Mesothelial cell of epicardium (in vitro differentiated cells): ENCODE measurements at regions not wholly inside any gene's neighbourhood (a gene's known extent, or its start where the extent isn't known, plus 50 kb on each side); places are given as distances from the start of the nearest gene placed in this dataset.

Source experiments
- DNase-seq, 2 experiments: peaks; one replicate each; pipeline ENCODE4 v3.0.0; 2021; ENCODE audit warnings: low spot score in 2 of 2; ENCODE audit not compliant: unreplicated experiment in 2 of 2
- H3K27ac Mint-ChIP-seq: 2 replicates; pipeline ENCODE4 v1.8.0; 2021; ENCODE audit warnings: mixed read lengths
- H3K27me3 Mint-ChIP-seq: 2 replicates; pipeline ENCODE4 v1.8.0; 2021; ENCODE audit warnings: low read depth, mixed read lengths
- H3K36me3 Mint-ChIP-seq: 2 replicates; pipeline ENCODE4 v1.8.0; 2021; ENCODE audit warnings: mixed read lengths
- H3K4me1 Mint-ChIP-seq: 2 replicates; pipeline ENCODE4 v1.8.0; 2021; ENCODE audit warnings: mixed read lengths
- H3K4me3 Mint-ChIP-seq: 2 replicates; pipeline ENCODE4 v1.8.0; 2021; ENCODE audit warnings: mild to moderate bottlenecking, moderate library complexity, mixed read lengths
- H3K9me3 Mint-ChIP-seq: 2 replicates; pipeline ENCODE4 v1.8.0; 2021; ENCODE audit warnings: mixed read lengths
- CTCF ChIP-seq: fragments of 200-600 bp; sonication (generic); IDR thresholded peaks from one replicate; pipeline ENCODE4 v1.5.0; 2021; ENCODE audit warnings: antibody characterized with exemption; ENCODE audit not compliant: unreplicated experiment

GRCh38 chr2:10211844-10212422 lies 89.4 kb downstream of the RRM2 start:
- H3K27me3 Mint-ChIP-seq, result no peaks in the 10 kb centered on the region
- H3K4me1 Mint-ChIP-seq, result peaks cover 15% of the 10 kb centered on the region
- TF ChIP-seq CTCF, result no peak
- DNase-seq, result no peak
- no peak overlapping the region for H3K4me3 Mint-ChIP-seq
- no peaks in the 10 kb centered on the region for H3K36me3 Mint-ChIP-seq
- no peak overlapping the region for H3K27ac Mint-ChIP-seq
- no peaks in the 10 kb centered on the region for H3K9me3 Mint-ChIP-seq

- peaks cover 23% of the 10 kb centered on the region for H3K4me1 Mint-ChIP-seq
- no peaks in the 10 kb centered on the region for H3K27me3 Mint-ChIP-seq
- no peak overlapping the region for H3K4me3 Mint-ChIP-seq
- H3K36me3 Mint-ChIP-seq, result no peaks in the 10 kb centered on the region
- no peaks in the 10 kb centered on the region for H3K9me3 Mint-ChIP-seq
- no peak overlapping the region for H3K27ac Mint-ChIP-seq
- no peak for TF ChIP-seq CTCF
- no peak for DNase-seq
Measured at GRCh38 chr2:10212827-10213226, 89.9 kb upstream of the HPCAL1 start.

GRCh38 chr2:10214179-10214578 lies 88.5 kb upstream of the HPCAL1 start:
- Mint-ChIP-seq H3K27me3 (no peaks in the 10 kb centered on the region), H3K9me3 (no peaks in the 10 kb centered on the region), H3K4me1 (peaks cover 18% of the 10 kb centered on the region), H3K27ac (no peak overlapping the region), H3K36me3 (no peaks in the 10 kb centered on the region), H3K4me3 (no peak overlapping the region)
- DNase-seq, result no peak
- TF ChIP-seq CTCF, result no peak

GRCh38 chr2:10215393-10215935 lies 87.2 kb upstream of the HPCAL1 start:
- TF ChIP-seq CTCF, result no peak
- DNase-seq, result no peak
- Mint-ChIP-seq H3K4me3 (no peak overlapping the region), H3K27ac (no peak overlapping the region), H3K4me1 (peaks cover 13% of the 10 kb centered on the region), H3K36me3 (no peaks in the 10 kb centered on the region), H3K9me3 (no peaks in the 10 kb centered on the region), H3K27me3 (no peaks in the 10 kb centered on the region)

GRCh38 chr2:10216677-10217488 lies 85.8 kb upstream of the HPCAL1 start:
- Mint-ChIP-seq H3K27ac (no peak overlapping the region), H3K36me3 (no peaks in the 10 kb centered on the region), H3K9me3 (no peaks in the 10 kb centered on the region), H3K4me1 (peaks cover 9% of the 10 kb centered on the region), H3K27me3 (no peaks in the 10 kb centered on the region), H3K4me3 (no peak overlapping the region)
- TF ChIP-seq CTCF, result no peak
- DNase-seq, result no peak
